H9 (cell line): ENCODE measurements at regions not wholly inside any gene's neighbourhood (a gene's known extent, or its start where the extent isn't known, plus 50 kb on each side); places are given as distances from the start of the nearest gene placed in this dataset.

ENCODE experiments used
- DNase-seq: peaks from one replicate; pipeline ENCODE4 v3.0.0-alpha.2; 2017
- H2AFZ ChIP-seq: one replicate; pipeline ENCODE4 v1.6.1; 2013; ENCODE audit warnings: mild to moderate bottlenecking, low read length, control low read depth, moderate library complexity
- H2AK5ac ChIP-seq: 2 replicates; pipeline ENCODE4 v1.6.1; 2013; ENCODE audit warnings: low read length, control low read depth, mixed read lengths; ENCODE audit not compliant: insufficient read length
- H2BK120ac ChIP-seq: one replicate; pipeline ENCODE4 v1.6.1; 2013; ENCODE audit warnings: low read depth, mild to moderate bottlenecking, low read length, control low read depth, inconsistent platforms; ENCODE audit not compliant: poor library complexity, severe bottlenecking
- H2BK12ac ChIP-seq: 2 replicates; pipeline ENCODE4 v1.6.1; 2013; ENCODE audit warnings: low read length, control low read depth, mixed read lengths, low read depth; ENCODE audit not compliant: insufficient read length
- H2BK15ac ChIP-seq: 2 replicates; pipeline ENCODE4 v1.6.1; 2013; ENCODE audit warnings: low read depth, low read length, control low read depth
- H2BK20ac ChIP-seq: one replicate; pipeline ENCODE4 v1.6.1; 2013; ENCODE audit warnings: low read depth, mild to moderate bottlenecking, low read length, control low read depth, inconsistent platforms; ENCODE audit not compliant: poor library complexity, severe bottlenecking
- H2BK5ac ChIP-seq: 2 replicates; pipeline ENCODE4 v1.6.1; 2013; ENCODE audit warnings: low read length, control low read depth, mixed read lengths; ENCODE audit not compliant: insufficient read length
- H3K14ac ChIP-seq: 2 replicates; pipeline ENCODE4 v1.6.1; 2013; ENCODE audit warnings: low read length, control low read depth; ENCODE audit not compliant: insufficient read depth
- H3K18ac ChIP-seq: 2 replicates; pipeline ENCODE4 v1.6.1; 2013; ENCODE audit warnings: low read depth, mild to moderate bottlenecking, mixed read lengths, low read length, control low read depth; ENCODE audit not compliant: insufficient read length
- H3K23ac ChIP-seq: 2 replicates; pipeline ENCODE4 v1.6.1; 2013; ENCODE audit warnings: low read length, control low read depth, mixed read lengths, low read depth; ENCODE audit not compliant: insufficient read length
- H3K23me2 ChIP-seq: 2 replicates; pipeline ENCODE4 v1.6.1; 2013; ENCODE audit warnings: low read depth, mild to moderate bottlenecking, mixed read lengths, low read length, control low read depth; ENCODE audit not compliant: insufficient read length, poor library complexity, severe bottlenecking
- H3K27ac ChIP-seq: 2 replicates; pipeline ENCODE4 v1.5.1; 2013; ENCODE audit warnings: low read length, control low read depth, mixed read lengths, low read depth; ENCODE audit not compliant: insufficient read length
- H3K27me3 ChIP-seq: 2 replicates; pipeline ENCODE4 v1.6.1; 2013; ENCODE audit warnings: low read length, control low read depth, inconsistent platforms; ENCODE audit not compliant: insufficient read depth
- H3K4ac ChIP-seq: 2 replicates; pipeline ENCODE4 v1.6.1; 2013; ENCODE audit warnings: low read depth, mild to moderate bottlenecking, control low read depth, inconsistent platforms, low read length, moderate library complexity
- H3K4me1 ChIP-seq: 2 replicates; pipeline ENCODE4 v1.6.1; 2013; ENCODE audit warnings: low read length, control low read depth, inconsistent platforms; ENCODE audit not compliant: insufficient read depth
- H3K4me2 ChIP-seq: 2 replicates; pipeline ENCODE4 v1.6.1; 2013; ENCODE audit warnings: low read length, control low read depth, mixed read lengths; ENCODE audit not compliant: insufficient read length, insufficient read depth
- H3K56ac ChIP-seq: 2 replicates; pipeline ENCODE4 v1.6.1; 2013; ENCODE audit warnings: low read depth, mild to moderate bottlenecking, mixed read lengths, low read length, control low read depth; ENCODE audit not compliant: insufficient read length
- H3K79me1 ChIP-seq: 2 replicates; pipeline ENCODE4 v1.6.1; 2013; ENCODE audit warnings: low read depth, mild to moderate bottlenecking, moderate library complexity, low read length, control low read depth, inconsistent platforms; ENCODE audit not compliant: insufficient read depth, poor library complexity, severe bottlenecking
- H3K79me2 ChIP-seq: 2 replicates; pipeline ENCODE4 v1.6.1; 2013; ENCODE audit warnings: low read length, control low read depth, inconsistent platforms; ENCODE audit not compliant: insufficient read depth
- H3K9ac ChIP-seq: 2 replicates; pipeline ENCODE4 v1.6.1; 2013; ENCODE audit warnings: low read length, control low read depth, mixed read lengths; ENCODE audit not compliant: insufficient read length; ENCODE audit errors: extremely low read depth
- H3K9me3 ChIP-seq: one replicate; pipeline ENCODE4 v1.6.1; 2013; ENCODE audit warnings: low read depth, low read length, inconsistent platforms; ENCODE audit not compliant: control insufficient read depth
- H3T11ph ChIP-seq: one replicate; pipeline ENCODE4 v1.6.1; 2013; ENCODE audit warnings: mild to moderate bottlenecking, low read length, control low read depth, inconsistent platforms
- H4K20me1 ChIP-seq: one replicate; pipeline ENCODE4 v1.6.1; 2013; ENCODE audit not compliant: control insufficient read depth, insufficient read length, insufficient read depth
- H4K5ac ChIP-seq: 2 replicates; pipeline ENCODE4 v1.6.1; 2013; ENCODE audit warnings: low read depth, mild to moderate bottlenecking, mixed read lengths, low read length, control low read depth; ENCODE audit not compliant: insufficient read length
- H4K8ac ChIP-seq: replicated peaks from 2 replicates; pipeline ENCODE4 v1.6.1; 2013; ENCODE audit warnings: low read length, control low read depth, mixed read lengths, low read depth; ENCODE audit not compliant: insufficient read length
- H4K91ac ChIP-seq: 2 replicates; pipeline ENCODE4 v1.6.1; 2013; ENCODE audit warnings: low read depth, mild to moderate bottlenecking, moderate library complexity, mixed read lengths, low read length, control low read depth; ENCODE audit not compliant: insufficient read length
- H3K27ac Mint-ChIP-seq, 3 experiments: 2 replicates in 2 of 3; 3 replicates in 1 of 3; pipeline ENCODE4 v1.8.0; 2020 to 2021; ENCODE audit warnings: mixed read lengths in 3 of 3, mild to moderate bottlenecking in 1 of 3, moderate library complexity in 1 of 3
- H3K27me3 Mint-ChIP-seq: 2 replicates; pipeline ENCODE4 v1.8.0; 2021; ENCODE audit warnings: low read depth, mild to moderate bottlenecking, moderate library complexity, mixed read lengths
- H3K36me3 Mint-ChIP-seq, 3 experiments: 2 replicates in 2 of 3; 3 replicates in 1 of 3; pipeline ENCODE4 v1.8.0; 2020 to 2021; ENCODE audit warnings: low read depth in 3 of 3, mixed read lengths in 3 of 3; ENCODE audit not compliant: insufficient read depth in 1 of 3
- H3K4me1 Mint-ChIP-seq, 2 experiments: 2 replicates each; pipeline ENCODE4 v1.8.0; 2020; ENCODE audit warnings: mixed read lengths in 2 of 2
- H3K4me3 Mint-ChIP-seq, 2 experiments: 2 replicates in 1 of 2; 3 replicates in 1 of 2; pipeline ENCODE4 v1.8.0; 2020 to 2021; ENCODE audit warnings: mild to moderate bottlenecking in 2 of 2, mixed read lengths in 2 of 2, moderate library complexity in 1 of 2
- H3K9me3 Mint-ChIP-seq, 2 experiments: 2 replicates in 1 of 2; 3 replicates in 1 of 2; pipeline ENCODE4 v1.8.0; 2020; ENCODE audit warnings: mild to moderate bottlenecking in 2 of 2, mixed read lengths in 2 of 2, moderate library complexity in 1 of 2
- WGBS: extraction: QIAGEN DNeasy Blood & Tissue Kit; methylation state at CpG from one replicate; pipeline ENCODE4 v1.1.7; 2013; ENCODE audit warnings: missing lambda C conversion rate, low lambda C conversion rate, mixed read lengths; ENCODE audit not compliant: insufficient read length; ENCODE audit errors: extremely low coverage; 5-methylcytosine and 5-hydroxymethylcytosine counted together
- TF ChIP-seq, protein P1 (sequence below): fragments of 200-600 bp; sonication (generic); conservative IDR thresholded peaks from 3 replicates; pipeline ENCODE4 v1.8.0; 2021; ENCODE audit warnings: antibody characterized with exemption, mild to moderate bottlenecking

DNA sequence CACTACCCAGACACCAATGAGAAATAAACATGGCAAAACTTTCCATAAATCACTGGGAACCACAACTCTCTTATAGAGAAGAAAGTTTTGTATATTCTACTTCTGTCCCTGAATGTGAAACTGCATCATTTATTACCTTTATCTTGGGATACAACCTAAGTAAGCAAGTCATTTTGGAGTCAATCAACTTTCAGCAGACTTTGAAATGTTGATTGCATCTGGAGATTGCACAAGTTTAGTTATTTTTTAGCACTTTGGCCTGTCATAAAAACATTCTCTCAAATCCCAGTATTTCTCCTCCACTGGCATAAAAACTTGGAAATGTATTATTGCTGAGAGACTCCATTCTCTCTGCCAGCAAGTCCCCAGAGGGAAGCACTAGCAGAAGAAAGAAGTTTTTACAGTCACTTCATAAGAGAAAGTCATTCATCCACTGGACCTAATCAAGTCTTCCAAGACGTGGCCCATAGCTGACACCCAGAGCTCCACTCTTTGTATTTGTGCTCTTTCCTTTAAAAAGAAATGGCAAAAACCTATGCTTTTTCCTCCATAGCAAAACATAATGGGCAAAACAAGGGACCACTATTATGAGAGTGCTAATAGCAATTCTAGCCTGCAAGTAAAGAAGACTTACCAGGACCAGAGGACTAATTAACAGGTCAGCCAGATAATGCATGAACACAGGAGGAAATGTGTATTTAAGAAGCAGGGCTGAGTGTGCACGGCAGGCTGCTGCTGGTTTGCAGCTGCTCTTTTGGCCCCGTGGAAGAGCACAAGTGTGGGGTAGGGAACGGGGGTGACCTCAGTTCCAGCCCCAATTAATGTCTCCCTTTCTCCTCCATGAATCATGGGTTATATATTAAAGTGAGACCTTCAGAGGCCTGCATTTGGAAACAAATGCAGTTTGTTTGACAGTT is 171.5 kb downstream of the INO80D start:
- WGBS, result no CpG with 5 or more reads among the region's 4 CpGs
- no peak overlapping the region for H3K27ac Mint-ChIP-seq
- no peak overlapping the region for H3K23ac ChIP-seq

More for the DNA sequence above, 171.5 kb downstream of the INO80D start:
- Mint-ChIP-seq H3K36me3 (peaks cover 0 to 4% (median 0%) of the 10 kb centered on the region in 3 experiments; a peak in 2 of 7 replicates), H3K4me1 (no peaks in the 10 kb centered on the region), H3K4me3 (no peak overlapping the region), H3K9me3 (peaks cover 3 to 6% of the 10 kb centered on the region in 2 experiments; a peak in 2 of 5 replicates), H3K27me3 (peaks cover 2% of the 10 kb centered on the region; the same call in 1 of the 2 replicates)
- Histone ChIP-seq H4K5ac (no peak overlapping the region), H2AFZ (no peak overlapping the region), H3K4me1 (no peaks in the 10 kb centered on the region), H3K4ac (no peak overlapping the region), H3K23me2 (no peaks in the 10 kb centered on the region), H2BK20ac (no peak overlapping the region), H3K79me1 (no peaks in the 10 kb centered on the region), H2BK12ac (no peak overlapping the region), H2AK5ac (no peak overlapping the region), H4K20me1 (no peaks in the 10 kb centered on the region), H3K56ac (no peak overlapping the region), H3T11ph (no peak overlapping the region), H3K9me3 (no peaks in the 10 kb centered on the region), H4K8ac (no peak overlapping the region), H2BK120ac (no peak overlapping the region), H3K4me2 (no peak overlapping the region), H3K27me3 (no peaks in the 10 kb centered on the region), H2BK5ac (no peak overlapping the region), H3K9ac (no peak overlapping the region), H2BK15ac (no peak overlapping the region), H3K14ac (no peak overlapping the region), H3K27ac (no peak overlapping the region), H3K18ac (no peak overlapping the region), H4K91ac (no peak overlapping the region), H3K79me2 (no peaks in the 10 kb centered on the region)
- TF ChIP-seq, protein P1, sequence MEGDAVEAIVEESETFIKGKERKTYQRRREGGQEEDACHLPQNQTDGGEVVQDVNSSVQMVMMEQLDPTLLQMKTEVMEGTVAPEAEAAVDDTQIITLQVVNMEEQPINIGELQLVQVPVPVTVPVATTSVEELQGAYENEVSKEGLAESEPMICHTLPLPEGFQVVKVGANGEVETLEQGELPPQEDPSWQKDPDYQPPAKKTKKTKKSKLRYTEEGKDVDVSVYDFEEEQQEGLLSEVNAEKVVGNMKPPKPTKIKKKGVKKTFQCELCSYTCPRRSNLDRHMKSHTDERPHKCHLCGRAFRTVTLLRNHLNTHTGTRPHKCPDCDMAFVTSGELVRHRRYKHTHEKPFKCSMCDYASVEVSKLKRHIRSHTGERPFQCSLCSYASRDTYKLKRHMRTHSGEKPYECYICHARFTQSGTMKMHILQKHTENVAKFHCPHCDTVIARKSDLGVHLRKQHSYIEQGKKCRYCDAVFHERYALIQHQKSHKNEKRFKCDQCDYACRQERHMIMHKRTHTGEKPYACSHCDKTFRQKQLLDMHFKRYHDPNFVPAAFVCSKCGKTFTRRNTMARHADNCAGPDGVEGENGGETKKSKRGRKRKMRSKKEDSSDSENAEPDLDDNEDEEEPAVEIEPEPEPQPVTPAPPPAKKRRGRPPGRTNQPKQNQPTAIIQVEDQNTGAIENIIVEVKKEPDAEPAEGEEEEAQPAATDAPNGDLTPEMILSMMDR, result no peak
- no peak for DNase-seq
